22Rv1 (cell line): ENCODE measurements at regions not wholly inside any gene's neighbourhood (a gene's known extent, or its start where the extent isn't known, plus 50 kb on each side); places are given as distances from the start of the nearest gene placed in this dataset.

ENCODE experiments used
- CTCF ChIP-seq: fragments of 450-650 bp; IDR thresholded peaks from 2 replicates; pipeline ENCODE4 v1.5.1; 2017; ENCODE audit warnings: mild to moderate bottlenecking
- ZFX ChIP-seq: fragments of 450-650 bp; IDR thresholded peaks from 2 replicates; pipeline ENCODE4 v1.6.1; 2017; ENCODE audit warnings: antibody characterized with exemption, borderline replicate concordance

DNA sequence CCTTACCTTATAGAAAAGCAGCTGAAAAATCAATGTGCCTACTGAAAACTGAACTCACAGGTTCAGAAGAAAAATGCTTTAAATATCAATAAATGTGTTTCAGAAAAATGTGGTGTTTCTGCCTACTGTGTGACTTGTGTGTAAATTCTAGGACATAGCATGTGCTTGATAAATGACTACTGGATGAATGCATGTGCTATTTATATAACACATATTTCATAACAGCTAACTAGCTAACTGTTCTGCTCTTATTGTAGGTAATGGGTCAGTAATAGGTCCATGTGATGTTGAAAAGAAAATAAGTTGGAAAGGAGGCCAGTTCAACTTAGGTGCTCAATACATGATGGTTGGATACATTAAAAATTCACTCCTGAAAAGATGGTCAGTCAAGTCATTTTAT is 993.0 kb upstream of the LCORL start:
- no peak for TF ChIP-seq CTCF
- TF ChIP-seq ZFX = no peak
